Stimulated activated CD8-positive, alpha-beta memory T cell treated with anti-CD3 and anti-CD28 coated beads, Interleukin-4, amount 100 ng/mL, for 1 hour (primary cell): ENCODE measurements at regions not wholly inside any gene's neighbourhood (a gene's known extent, or its start where the extent isn't known, plus 50 kb on each side); places are given as distances from the start of the nearest gene placed in this dataset.

Experiments used
- DNase-seq, 2 donors: peaks; one replicate each; pipeline ENCODE4 v3.0.0-alpha.2; 2020; ENCODE audit warnings: low read depth in 2 of 2, low spot score in 1 of 2

- DNase-seq = no peak
Observed at GRCh38 chr9:14433351-14434157, 119.6 kb upstream of the NFIB start.

- no peak for DNase-seq
Observed at GRCh38 chr9:14432666-14433350, 118.9 kb upstream of the NFIB start.

- peak in 1 of 2 donors; percentile 2 for DNase-seq
Observed at GRCh38 chr9:14428781-14429230, 114.9 kb upstream of the NFIB start.

- no peak for DNase-seq
Observed at GRCh38 chr9:14427419-14427818, 113.5 kb upstream of the NFIB start.

GRCh38 chr9:14424983-14425382, 111.0 kb upstream of the NFIB start:
- no peak for DNase-seq

GRCh38 chr9:14424289-14424688, 110.3 kb upstream of the NFIB start:
- no peak for DNase-seq

- DNase-seq = no peak
Observed at GRCh38 chr9:14423815-14424261, 109.9 kb upstream of the NFIB start.

- no peak for DNase-seq
Observed at GRCh38 chr9:14421291-14421690, 107.3 kb upstream of the NFIB start.

- DNase-seq = no peak
Observed at GRCh38 chr9:14418941-14419937, 105.3 kb upstream of the NFIB start.

- DNase-seq = no peak
Observed at GRCh38 chr9:14418301-14418940, 104.5 kb upstream of the NFIB start.

GRCh38 chr9:14417237-14417636, 103.3 kb upstream of the NFIB start:
- no peak for DNase-seq

- no peak for DNase-seq
Observed at GRCh38 chr9:14415947-14416346, 102.0 kb upstream of the NFIB start.

- DNase-seq = no peak
Observed at GRCh38 chr9:14413812-14414211, 99.9 kb upstream of the NFIB start.

- DNase-seq = no peak
Observed at GRCh38 chr9:14412775-14413174, 98.8 kb upstream of the NFIB start.

GRCh38 chr9:14406463-14406862, 92.5 kb upstream of the NFIB start:
- DNase-seq = no peak

GRCh38 chr9:14405176-14405706, 91.3 kb upstream of the NFIB start:
- no peak for DNase-seq

GRCh38 chr9:14403081-14403480, 89.1 kb upstream of the NFIB start:
- no peak for DNase-seq

GRCh38 chr9:14402583-14402982, 88.6 kb upstream of the NFIB start:
- no peak for DNase-seq

- no peak for DNase-seq
Observed at GRCh38 chr9:14401911-14402310, 88.0 kb upstream of the NFIB start.

GRCh38 chr9:14400658-14400995, 86.7 kb upstream of the NFIB start:
- no peak for DNase-seq
